ENCODE measurements at regions not wholly inside any gene's neighbourhood (a gene's known extent, or its start where the extent isn't known, plus 50 kb on each side); places are given as distances from the start of the nearest gene placed in this dataset.

DNA sequence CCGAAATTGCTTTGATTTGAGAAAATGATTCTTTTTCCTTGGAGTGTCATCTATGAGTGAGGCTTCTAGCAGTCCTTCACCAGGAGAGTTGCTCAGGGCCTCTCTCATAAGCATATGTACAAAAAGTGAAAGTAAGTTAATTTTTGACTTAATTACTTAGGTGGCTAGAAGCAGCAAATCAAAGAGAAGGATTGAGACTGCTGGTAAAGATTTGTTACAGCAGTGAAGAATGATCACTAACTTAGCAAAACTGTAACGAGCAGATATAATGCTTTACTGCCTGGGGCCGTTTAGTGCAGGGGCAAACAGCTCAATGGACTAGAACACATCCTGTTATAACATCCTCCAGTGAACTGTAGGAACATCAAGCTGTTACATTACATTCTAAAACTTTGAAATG lies 167.8 kb upstream of the RIPOR2 start:
- H3K9me3 ChIP-seq, result no peaks in the 10 kb centered on the region
- H3K27me3 ChIP-seq, result no peaks in the 10 kb centered on the region
- no peak overlapping the region for H3K27ac ChIP-seq
- H3K4me1 ChIP-seq (ENCODE audit: control insufficient read depth in 1 of 2, insufficient read depth in 1 of 2, low read depth in 1 of 2, low read length in 1 of 2), result peaks cover 0 to 5% of the 10 kb centered on the region in 2 experiments
- TF ChIP-seq, protein P1, sequence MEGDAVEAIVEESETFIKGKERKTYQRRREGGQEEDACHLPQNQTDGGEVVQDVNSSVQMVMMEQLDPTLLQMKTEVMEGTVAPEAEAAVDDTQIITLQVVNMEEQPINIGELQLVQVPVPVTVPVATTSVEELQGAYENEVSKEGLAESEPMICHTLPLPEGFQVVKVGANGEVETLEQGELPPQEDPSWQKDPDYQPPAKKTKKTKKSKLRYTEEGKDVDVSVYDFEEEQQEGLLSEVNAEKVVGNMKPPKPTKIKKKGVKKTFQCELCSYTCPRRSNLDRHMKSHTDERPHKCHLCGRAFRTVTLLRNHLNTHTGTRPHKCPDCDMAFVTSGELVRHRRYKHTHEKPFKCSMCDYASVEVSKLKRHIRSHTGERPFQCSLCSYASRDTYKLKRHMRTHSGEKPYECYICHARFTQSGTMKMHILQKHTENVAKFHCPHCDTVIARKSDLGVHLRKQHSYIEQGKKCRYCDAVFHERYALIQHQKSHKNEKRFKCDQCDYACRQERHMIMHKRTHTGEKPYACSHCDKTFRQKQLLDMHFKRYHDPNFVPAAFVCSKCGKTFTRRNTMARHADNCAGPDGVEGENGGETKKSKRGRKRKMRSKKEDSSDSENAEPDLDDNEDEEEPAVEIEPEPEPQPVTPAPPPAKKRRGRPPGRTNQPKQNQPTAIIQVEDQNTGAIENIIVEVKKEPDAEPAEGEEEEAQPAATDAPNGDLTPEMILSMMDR (IDR thresholded peaks at IDR 0.05), result no peak
- H3K4me3 ChIP-seq (ENCODE audit: low read depth in 1 of 2, low read length in 1 of 2), result no peak overlapping the region
- H3K36me3 ChIP-seq, result peaks cover 40% of the 10 kb centered on the region

DNA sequence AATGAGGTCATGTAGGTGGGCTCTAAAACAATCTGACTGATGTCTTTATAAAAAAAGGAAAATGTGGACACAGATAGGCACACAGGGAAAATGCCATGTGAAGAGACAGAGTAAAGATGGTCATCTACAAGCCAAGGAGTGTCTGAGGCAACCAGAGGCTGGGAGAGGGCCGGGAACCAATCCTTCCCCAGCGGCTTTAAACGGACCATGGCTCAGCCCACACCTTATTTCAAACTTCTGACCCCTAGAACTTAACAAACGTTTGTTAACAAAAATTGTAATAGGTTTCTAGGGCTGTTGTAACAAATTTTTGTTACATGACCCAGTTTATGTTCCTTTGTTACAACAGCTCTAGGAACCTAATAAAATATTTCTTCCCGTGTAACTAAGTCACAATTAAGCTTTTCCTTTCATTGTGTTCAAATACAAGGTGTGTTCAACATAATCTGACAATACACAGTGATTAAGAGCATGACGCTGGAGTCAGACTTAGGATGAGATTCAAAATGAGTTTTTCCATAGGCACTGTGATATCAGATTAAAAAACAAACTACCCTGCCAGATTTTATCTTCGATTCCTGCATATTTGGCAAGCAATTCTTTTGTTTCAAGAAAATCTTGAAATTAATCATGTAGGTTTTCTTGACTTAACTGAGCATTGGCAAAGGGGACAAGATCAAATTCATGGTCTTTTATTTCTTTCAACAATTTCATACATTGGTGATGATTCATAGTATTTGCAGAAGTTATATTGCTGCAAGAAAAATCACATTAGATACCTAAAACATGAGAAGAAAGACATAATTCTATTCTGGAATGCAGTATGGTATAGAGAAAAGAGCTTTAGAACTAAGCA lies 169.5 kb upstream of the RIPOR2 start:
- H3K4me3 ChIP-seq (ENCODE audit: low read depth in 1 of 2, low read length in 1 of 2), result no peak overlapping the region
- peaks cover 41% of the 10 kb centered on the region for H3K36me3 ChIP-seq
- TF ChIP-seq, protein P1 (IDR thresholded peaks at IDR 0.05), result no peak
- H3K27me3 ChIP-seq, result no peaks in the 10 kb centered on the region
- H3K27ac ChIP-seq, result no peak overlapping the region
- H3K9me3 ChIP-seq, result no peaks in the 10 kb centered on the region
- H3K4me1 ChIP-seq (ENCODE audit: control insufficient read depth in 1 of 2, insufficient read depth in 1 of 2, low read depth in 1 of 2, low read length in 1 of 2), result peaks cover 0 to 5% of the 10 kb centered on the region in 2 experiments

DNA sequence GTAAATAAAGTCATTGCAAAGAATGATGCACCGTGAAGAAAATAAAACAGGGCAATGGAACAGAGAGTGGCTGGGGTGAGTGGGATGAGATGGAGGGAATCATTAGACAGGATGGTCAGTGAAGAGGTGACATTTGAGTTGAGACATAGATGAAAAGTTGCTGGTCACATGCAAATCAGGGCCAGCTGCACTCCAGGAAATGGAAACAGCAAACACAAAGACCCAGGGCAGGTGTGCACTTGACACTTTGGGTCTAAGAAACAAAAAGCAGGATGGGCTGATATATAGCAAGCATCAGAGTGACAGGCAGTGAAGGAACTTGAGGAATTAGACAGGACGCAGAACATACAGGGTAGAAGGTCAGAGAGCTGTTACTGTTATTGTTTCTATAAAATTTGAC lies 171.5 kb upstream of the RIPOR2 start:
- no peaks in the 10 kb centered on the region for H3K27me3 ChIP-seq
- peaks cover 41% of the 10 kb centered on the region for H3K36me3 ChIP-seq
- no peak overlapping the region for H3K27ac ChIP-seq
- no peak overlapping the region for H3K4me3 ChIP-seq (ENCODE audit: low read depth in 1 of 2, low read length in 1 of 2)
- TF ChIP-seq, protein P1 (IDR thresholded peaks at IDR 0.05), result no peak
- peaks cover 11 to 13% of the 10 kb centered on the region in 2 experiments for H3K4me1 ChIP-seq (ENCODE audit: control insufficient read depth in 1 of 2, insufficient read depth in 1 of 2, low read depth in 1 of 2, low read length in 1 of 2)
- no peaks in the 10 kb centered on the region for H3K9me3 ChIP-seq

DNA sequence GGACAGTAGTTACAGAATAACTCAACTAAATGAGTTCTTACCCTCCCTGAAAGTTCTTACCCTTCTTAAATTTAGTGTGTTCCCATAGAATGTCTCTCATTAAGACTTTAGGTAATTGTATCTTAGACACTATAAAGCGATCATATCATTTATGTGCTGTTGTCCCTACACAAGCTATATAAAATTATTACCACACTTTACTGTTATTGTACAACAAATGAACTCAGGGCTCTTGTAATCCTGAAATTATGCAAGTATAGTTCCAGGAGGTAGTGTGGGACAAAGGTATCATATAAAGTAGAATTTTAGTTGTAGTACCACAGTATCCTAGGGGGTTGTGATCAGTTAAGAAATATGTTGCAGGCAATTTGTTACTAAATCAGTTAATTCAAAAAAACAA lies 167.4 kb upstream of the CARMIL1 start:
- Histone ChIP-seq H3K27me3 (no peaks in the 10 kb centered on the region), H3K36me3 (peaks cover 30% of the 10 kb centered on the region), H3K27ac (peak overlapping the region; percentile 61), H3K4me1 (ENCODE audit: control insufficient read depth in 1 of 2, insufficient read depth in 1 of 2, low read depth in 1 of 2, low read length in 1 of 2) (peaks cover 20 to 21% of the 10 kb centered on the region in 2 experiments), H3K9me3 (no peaks in the 10 kb centered on the region), H3K4me3 (ENCODE audit: low read depth in 1 of 2, low read length in 1 of 2) (no peak overlapping the region)
- TF ChIP-seq, protein P1 (IDR thresholded peaks at IDR 0.05), result no peak

DNA sequence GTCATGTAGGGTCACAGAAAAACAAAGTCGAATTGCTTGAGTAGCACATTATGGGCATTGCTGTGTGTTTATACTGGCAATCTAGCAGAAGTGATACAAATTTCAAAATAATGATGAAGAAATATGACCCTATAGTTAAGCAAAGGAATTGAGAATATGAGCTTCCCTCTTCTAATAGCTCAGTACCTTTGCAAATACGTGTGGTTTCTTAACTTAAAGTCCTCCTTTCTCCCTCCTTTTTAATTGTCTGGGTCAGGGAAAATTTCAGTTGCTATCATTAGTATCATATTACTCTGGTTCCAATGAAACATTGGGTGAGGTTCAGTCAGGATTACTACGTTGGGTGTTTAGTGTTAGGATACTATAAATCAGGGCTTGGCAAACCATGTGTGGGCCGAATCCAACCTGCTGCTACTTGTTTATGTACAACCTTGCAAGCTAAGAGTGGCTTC lies 166.8 kb upstream of the CARMIL1 start:
- H3K36me3 ChIP-seq, result peaks cover 24% of the 10 kb centered on the region
- peaks cover 20 to 21% of the 10 kb centered on the region in 2 experiments for H3K4me1 ChIP-seq (ENCODE audit: control insufficient read depth in 1 of 2, insufficient read depth in 1 of 2, low read depth in 1 of 2, low read length in 1 of 2)
- H3K27me3 ChIP-seq, result no peaks in the 10 kb centered on the region
- TF ChIP-seq, protein P1 (IDR thresholded peaks at IDR 0.05), result no peak
- peak overlapping the region; percentile 61 for H3K27ac ChIP-seq
- no peak overlapping the region for H3K4me3 ChIP-seq (ENCODE audit: low read depth in 1 of 2, low read length in 1 of 2)
- H3K9me3 ChIP-seq, result no peaks in the 10 kb centered on the region

All from neutrophil (primary cell).